Mammary epithelial cell (primary cell): ENCODE measurements at regions not wholly inside any gene's neighbourhood (a gene's known extent, or its start where the extent isn't known, plus 50 kb on each side); places are given as distances from the start of the nearest gene placed in this dataset.
"Not testable (repeated sequence)": the region's sequence is repeated elsewhere in the genome, so short reads cannot be mapped to it uniquely, and the experiment has no call there.

ENCODE experiments used
- CTCF ChIP-seq, 2 donors: IDR thresholded peaks in 1 of 2; conservative IDR thresholded peaks in 1 of 2; 2 replicates each; pipeline ENCODE4 v1.5.1; 2011 to 2012; ENCODE audit warnings: inconsistent platforms in 2 of 2, low read length in 2 of 2, mild to moderate bottlenecking in 2 of 2, control low read depth in 1 of 2, low read depth in 1 of 2; ENCODE audit not compliant: insufficient read depth in 1 of 2; ENCODE audit errors: extremely low read depth in 1 of 2
- EZH2 ChIP-seq: IDR thresholded peaks from 2 replicates; pipeline ENCODE4 v1.6.1; 2012; ENCODE audit warnings: low read length, inconsistent platforms, borderline replicate concordance

- not testable (repeated sequence) for TF ChIP-seq CTCF (conservative IDR thresholded peaks at IDR 0.05 in 1 of 2, IDR thresholded peaks at IDR 0.05 in 1 of 2; ENCODE audit: extremely low read depth in 1 of 2, insufficient read depth in 1 of 2, low read depth in 1 of 2, low read length in 2 of 2); EZH2
Observed at GRCh38 chr2:77793500-77793899, 271.3 kb upstream of the LRRTM4 start.
